DOHH2 (cell line): ENCODE measurements at regions not wholly inside any gene's neighbourhood (a gene's known extent, or its start where the extent isn't known, plus 50 kb on each side); places are given as distances from the start of the nearest gene placed in this dataset.

Source experiments
- CTCF ChIP-seq: fragments of 200-600 bp; sonication (generic); IDR thresholded peaks from one replicate; pipeline ENCODE4 v1.5.1; 2014; ENCODE audit warnings: antibody characterized with exemption, mild to moderate bottlenecking, low read depth, low read length; ENCODE audit not compliant: poor library complexity, severe bottlenecking
- EZH2phosphoT487 ChIP-seq: fragments of 200-600 bp; sonication (generic); IDR thresholded peaks from 2 replicates; pipeline ENCODE4 v1.6.1; 2017; ENCODE audit warnings: borderline replicate concordance, mild to moderate bottlenecking, antibody characterized with exemption, low read length, moderate library complexity, mixed read lengths

DNA sequence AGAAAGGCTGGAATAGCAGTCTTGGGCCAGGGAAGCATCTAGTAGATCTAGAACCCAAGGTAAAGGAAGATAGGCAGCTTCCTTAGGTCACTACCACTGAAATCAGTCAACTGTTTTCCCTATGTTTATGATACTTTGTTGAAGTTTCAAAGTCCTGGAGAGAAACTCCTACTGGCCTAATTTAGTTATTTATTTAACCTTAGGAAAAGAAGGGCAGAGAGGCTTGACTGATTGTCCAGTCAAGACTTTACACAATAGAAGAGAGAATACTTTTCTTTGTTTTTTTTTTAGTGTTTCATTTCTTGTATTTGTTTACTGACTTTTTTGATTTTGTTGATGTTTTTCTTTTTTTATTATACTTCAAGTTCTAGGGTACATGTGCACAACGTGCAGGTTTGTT, 138.9 kb upstream of the PHYHIPL start:
- no peak for TF ChIP-seq CTCF
- TF ChIP-seq EZH2phosphoT487: no peak
